HepG2 (cell line): ENCODE measurements at regions not wholly inside any gene's neighbourhood (a gene's known extent, or its start where the extent isn't known, plus 50 kb on each side); places are given as distances from the start of the nearest gene placed in this dataset.

ENCODE experiments used
- ATF1 ChIP-seq: IDR thresholded peaks from 2 replicates; pipeline ENCODE4 v1.6.1; 2016; ENCODE audit warnings: mild to moderate bottlenecking, control low read depth
- POLR2A ChIP-seq, 2 experiments: IDR thresholded peaks; 2 replicates each; pipeline ENCODE4 v1.6.1; 2011; ENCODE audit warnings: low read depth in 2 of 2, low read length in 2 of 2, mild to moderate bottlenecking in 1 of 2, moderate library complexity in 1 of 2; ENCODE audit not compliant: insufficient read depth in 1 of 2
- RFX5 ChIP-seq: IDR thresholded peaks from 2 replicates; pipeline ENCODE4 v1.6.1; 2011; ENCODE audit warnings: low read depth, low read length, improper control_type of control experiment
- TF ChIP-seq, protein P1 (sequence below): sonication (generic); formaldehyde crosslinking; conservative IDR thresholded peaks from 2 replicates; pipeline ENCODE4 v1.8.0; 2022; ENCODE audit warnings: low read depth, missing genetic modification reagents

DNA sequence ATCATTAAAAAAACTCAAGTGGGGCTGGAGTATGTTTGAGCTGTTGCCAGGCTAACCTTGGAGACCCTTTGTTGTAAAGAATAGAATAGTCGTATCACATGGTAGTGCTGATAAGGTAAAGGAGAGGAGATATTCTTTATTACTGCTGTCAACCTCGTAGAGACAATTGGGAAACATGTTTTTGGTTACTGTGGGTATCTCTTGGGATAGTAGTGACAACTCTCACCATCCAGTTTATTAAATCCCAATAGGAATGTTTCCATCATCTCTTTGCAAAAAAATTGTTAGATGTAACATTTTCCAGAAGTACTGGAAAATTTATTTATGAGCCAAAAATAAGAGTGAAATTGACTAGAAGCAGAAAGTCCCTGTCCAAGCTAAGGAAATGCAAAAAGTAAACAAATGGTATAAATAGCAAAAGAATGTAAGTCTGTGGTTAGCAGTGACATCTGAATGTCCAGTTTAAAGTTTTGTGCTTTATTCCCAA lies 829.3 kb upstream of the CITED2 start:
- no peak for TF ChIP-seq ATF1 (CRISPR knock-in tag)
- TF ChIP-seq, protein P1, sequence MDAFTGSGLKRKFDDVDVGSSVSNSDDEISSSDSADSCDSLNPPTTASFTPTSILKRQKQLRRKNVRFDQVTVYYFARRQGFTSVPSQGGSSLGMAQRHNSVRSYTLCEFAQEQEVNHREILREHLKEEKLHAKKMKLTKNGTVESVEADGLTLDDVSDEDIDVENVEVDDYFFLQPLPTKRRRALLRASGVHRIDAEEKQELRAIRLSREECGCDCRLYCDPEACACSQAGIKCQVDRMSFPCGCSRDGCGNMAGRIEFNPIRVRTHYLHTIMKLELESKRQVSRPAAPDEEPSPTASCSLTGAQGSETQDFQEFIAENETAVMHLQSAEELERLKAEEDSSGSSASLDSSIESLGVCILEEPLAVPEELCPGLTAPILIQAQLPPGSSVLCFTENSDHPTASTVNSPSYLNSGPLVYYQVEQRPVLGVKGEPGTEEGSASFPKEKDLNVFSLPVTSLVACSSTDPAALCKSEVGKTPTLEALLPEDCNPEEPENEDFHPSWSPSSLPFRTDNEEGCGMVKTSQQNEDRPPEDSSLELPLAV (CRISPR knock-in tag), result no peak
- no peak for TF ChIP-seq RFX5
- TF ChIP-seq POLR2A (IDR thresholded peaks at IDR 0.05; ENCODE audit: insufficient read depth in 1 of 2, low read depth in 2 of 2, low read length in 2 of 2), result no peak
